ENCODE measurements at regions not wholly inside any gene's neighbourhood (a gene's known extent, or its start where the extent isn't known, plus 50 kb on each side); places are given as distances from the start of the nearest gene placed in this dataset.

DNA sequence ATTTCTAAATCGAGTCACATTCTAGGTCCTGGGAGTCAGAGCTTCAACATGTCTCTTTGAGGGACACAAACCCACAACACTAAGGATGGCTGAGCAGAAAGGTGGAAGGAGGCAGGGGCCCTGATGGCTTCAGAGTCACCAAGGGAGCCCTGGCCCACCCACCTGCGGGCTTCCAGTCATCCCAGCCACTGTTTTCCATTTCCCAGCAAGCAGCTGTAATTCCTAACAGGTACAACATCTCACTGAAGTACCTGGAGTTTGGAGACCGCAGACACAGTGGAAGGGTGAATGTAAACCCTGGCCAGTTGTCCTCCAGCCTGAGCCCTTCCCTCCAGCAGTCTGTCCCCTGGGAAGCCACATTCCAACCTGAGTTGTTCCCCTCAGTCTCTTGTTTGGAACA lies 562.8 kb downstream of the TBC1D22A start:
- H3K27ac ChIP-seq: no peak overlapping the region
- TF ChIP-seq, protein P1, sequence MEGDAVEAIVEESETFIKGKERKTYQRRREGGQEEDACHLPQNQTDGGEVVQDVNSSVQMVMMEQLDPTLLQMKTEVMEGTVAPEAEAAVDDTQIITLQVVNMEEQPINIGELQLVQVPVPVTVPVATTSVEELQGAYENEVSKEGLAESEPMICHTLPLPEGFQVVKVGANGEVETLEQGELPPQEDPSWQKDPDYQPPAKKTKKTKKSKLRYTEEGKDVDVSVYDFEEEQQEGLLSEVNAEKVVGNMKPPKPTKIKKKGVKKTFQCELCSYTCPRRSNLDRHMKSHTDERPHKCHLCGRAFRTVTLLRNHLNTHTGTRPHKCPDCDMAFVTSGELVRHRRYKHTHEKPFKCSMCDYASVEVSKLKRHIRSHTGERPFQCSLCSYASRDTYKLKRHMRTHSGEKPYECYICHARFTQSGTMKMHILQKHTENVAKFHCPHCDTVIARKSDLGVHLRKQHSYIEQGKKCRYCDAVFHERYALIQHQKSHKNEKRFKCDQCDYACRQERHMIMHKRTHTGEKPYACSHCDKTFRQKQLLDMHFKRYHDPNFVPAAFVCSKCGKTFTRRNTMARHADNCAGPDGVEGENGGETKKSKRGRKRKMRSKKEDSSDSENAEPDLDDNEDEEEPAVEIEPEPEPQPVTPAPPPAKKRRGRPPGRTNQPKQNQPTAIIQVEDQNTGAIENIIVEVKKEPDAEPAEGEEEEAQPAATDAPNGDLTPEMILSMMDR (IDR thresholded peaks at IDR 0.05): no peak
- no peak for TF ChIP-seq ZFX (IDR thresholded peaks at IDR 0.05; ENCODE audit: borderline replicate concordance)

DNA sequence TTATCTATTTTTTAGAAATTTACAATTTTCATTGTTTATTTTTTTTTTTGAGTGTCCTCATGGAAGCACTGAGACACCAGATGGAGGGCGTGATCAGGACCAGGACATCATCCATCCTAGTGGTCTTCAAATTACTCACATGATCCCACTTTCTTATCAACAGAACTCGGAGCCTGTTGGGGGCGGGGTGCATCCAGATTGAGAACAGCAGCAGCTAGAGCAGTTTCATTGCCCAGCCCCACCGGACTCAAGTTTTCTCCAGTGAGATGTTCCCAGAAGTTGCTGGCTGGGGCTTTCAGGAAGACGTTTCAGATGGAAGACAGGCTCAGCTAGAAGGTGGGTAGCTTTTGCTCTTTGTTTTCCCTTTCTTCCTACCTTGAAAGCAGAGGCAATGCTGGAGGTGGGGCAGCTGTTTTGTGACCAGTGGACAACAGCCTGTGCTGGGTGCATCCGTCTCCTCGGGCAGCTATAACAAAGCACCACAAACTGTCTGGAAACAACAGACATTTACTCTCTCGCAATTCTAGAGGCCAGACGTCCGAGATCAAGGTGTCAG lies 562.1 kb downstream of the TBC1D22A start:
- no peak for TF ChIP-seq ZFX (IDR thresholded peaks at IDR 0.05; ENCODE audit: borderline replicate concordance)
- TF ChIP-seq, protein P1 (IDR thresholded peaks at IDR 0.05): no peak
- H3K27ac ChIP-seq: no peak overlapping the region

DNA sequence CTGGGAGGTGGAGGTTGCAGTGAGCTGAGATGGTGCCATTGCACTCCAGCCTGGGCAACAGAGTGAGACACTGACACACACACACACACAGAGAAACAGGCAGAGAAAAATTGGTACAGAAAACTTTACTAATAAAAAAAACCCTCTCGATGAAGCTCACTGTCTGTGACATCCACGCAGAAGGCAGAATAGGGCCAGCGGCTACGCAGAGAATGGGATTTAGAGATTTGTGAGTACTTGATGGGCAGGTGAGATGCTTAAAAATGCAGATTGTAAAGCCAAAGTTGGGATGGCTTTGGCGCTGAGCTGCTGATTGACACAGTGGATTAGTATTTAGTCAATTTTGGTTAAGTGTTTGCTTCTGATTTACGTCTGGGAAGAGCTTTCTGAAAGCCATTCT lies 561.1 kb downstream of the TBC1D22A start:
- TF ChIP-seq, protein P1 (IDR thresholded peaks at IDR 0.05): no peak
- no peak for TF ChIP-seq ZFX (IDR thresholded peaks at IDR 0.05; ENCODE audit: borderline replicate concordance)

DNA sequence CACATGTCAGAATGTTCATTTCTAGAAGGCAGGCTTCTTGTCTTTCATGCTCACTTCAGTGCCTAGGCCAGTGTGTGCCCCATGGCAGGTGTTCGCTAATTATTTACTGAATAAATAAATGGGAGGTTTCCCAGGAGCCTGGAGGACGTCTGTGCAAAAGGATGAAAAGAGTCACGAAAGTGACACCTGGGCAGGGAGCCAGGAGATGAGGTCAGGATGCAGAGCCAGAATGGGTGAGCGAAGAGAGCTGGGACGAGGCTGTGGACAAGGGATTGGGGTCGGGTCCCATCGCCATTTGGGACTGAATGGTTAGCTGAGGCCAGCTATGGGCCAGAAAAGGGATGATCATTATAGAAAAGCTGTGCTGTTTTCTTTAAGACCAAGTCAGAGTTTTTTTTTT lies 560.4 kb downstream of the TBC1D22A start:
- no peak overlapping the region for H3K27ac ChIP-seq
- TF ChIP-seq ZFX (IDR thresholded peaks at IDR 0.05; ENCODE audit: borderline replicate concordance): no peak
- TF ChIP-seq, protein P1 (IDR thresholded peaks at IDR 0.05): no peak

More for the DNA sequence above, 561.1 kb downstream of the TBC1D22A start:
- no peak overlapping the region for H3K27ac ChIP-seq

DNA sequence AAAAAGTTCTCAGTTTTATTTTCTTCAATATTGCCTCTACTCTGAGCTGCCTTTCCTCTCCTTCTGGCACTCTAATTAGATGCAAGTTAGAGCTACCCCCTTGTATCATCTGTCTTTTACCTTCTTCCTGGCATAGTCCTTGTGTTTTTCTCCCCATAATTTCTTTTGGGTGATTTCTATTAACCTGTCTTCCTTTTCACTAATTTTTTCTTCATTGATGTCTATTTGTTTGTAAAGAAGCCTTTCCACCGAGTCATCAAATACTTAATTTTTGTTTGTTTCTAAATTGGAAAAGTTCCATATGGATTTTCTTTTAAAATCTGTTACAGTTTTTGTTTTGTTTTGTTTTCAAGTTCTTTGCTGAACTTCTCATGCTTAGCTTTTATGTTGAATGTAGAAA lies 558.1 kb downstream of the TBC1D22A start:
- TF ChIP-seq, protein P1 (IDR thresholded peaks at IDR 0.05): no peak
- no peak for TF ChIP-seq ZFX (IDR thresholded peaks at IDR 0.05; ENCODE audit: borderline replicate concordance)
- H3K27ac ChIP-seq: no peak overlapping the region

DNA sequence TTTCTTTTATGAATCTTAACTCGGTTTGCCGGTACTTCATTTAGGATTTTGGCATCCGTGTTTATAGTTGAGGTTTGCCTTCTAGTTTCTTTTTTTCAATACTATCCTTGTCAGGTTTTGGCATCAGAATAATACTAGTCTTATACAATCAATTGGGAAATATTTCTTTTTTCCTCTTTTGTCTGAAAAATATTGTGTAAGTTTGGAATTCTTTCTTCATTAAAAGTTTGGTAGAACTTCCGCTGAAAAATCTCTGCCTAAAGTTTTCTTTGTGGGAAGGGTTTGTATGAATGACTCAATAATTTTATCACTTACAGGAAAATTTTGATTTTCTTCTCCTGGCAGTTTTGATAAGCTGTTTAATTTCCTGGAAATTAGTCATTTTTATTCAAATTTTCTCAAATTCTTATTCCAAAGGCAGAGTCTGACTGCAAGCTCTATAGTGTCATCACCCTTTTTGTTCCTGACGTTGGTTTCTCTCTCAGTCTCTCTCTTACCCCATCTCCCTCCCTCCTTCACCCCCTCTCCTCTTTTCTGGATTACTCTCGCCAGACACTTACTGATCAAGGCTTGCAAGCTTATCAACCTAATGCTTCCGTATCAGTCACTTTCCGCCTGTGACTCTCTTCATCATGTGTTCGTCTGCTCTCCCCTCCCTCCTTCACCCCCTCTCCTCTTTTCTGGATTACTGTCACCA lies 555.7 kb downstream of the TBC1D22A start:
- H3K27ac ChIP-seq: no peak overlapping the region
- no peak for TF ChIP-seq ZFX (IDR thresholded peaks at IDR 0.05; ENCODE audit: borderline replicate concordance)
- TF ChIP-seq, protein P1 (IDR thresholded peaks at IDR 0.05): no peak

DNA sequence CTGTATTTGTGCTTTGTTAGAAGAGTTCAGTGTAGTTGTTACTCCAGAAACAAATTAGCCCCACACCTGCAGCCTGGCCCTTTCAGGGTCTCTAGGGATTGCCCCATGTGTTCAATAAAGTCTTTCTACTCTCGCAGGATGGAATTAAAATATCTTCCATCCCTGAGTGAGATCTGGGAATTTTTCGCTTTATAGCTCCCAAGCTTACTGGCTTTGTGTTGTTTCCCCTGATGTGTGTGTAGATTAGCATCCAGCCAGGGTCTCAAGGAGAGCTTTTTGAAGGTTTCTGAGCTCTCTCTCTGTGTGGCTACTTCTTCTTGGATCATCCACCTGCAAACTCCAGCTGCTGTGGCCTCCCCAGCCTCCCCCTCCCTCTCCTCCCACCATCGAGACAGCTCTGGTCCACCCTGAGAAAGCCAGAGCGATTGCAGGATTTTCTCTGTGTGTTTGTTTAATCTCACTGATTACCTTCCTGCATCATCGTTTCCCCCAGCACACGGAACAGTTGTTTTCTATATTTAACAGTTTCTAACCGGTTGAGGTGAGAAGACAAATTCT lies 553.5 kb downstream of the TBC1D22A start:
- no peak for TF ChIP-seq ZFX (IDR thresholded peaks at IDR 0.05; ENCODE audit: borderline replicate concordance)
- TF ChIP-seq, protein P1 (IDR thresholded peaks at IDR 0.05): no peak
- no peak overlapping the region for H3K27ac ChIP-seq
